Jurkat, Clone E6-1 (cell line): ENCODE measurements at regions not wholly inside any gene's neighbourhood (a gene's known extent, or its start where the extent isn't known, plus 50 kb on each side); places are given as distances from the start of the nearest gene placed in this dataset.

Source experiments
- DNase-seq: peaks from one replicate; pipeline ENCODE4 v3.0.0-alpha.2; 2011; ENCODE audit warnings: low read depth, low spot score
- H3K4me3 ChIP-seq: 2 replicates; pipeline ENCODE4 v1.5.1; 2011; ENCODE audit warnings: mild to moderate bottlenecking, low read length, control low read depth, moderate library complexity

- no peak overlapping the region for H3K4me3 ChIP-seq
- DNase-seq = no peak
These were observed 72.7 kb upstream of the CCN6 start for GRCh38 chr6:111980971-111981840.

DNA sequence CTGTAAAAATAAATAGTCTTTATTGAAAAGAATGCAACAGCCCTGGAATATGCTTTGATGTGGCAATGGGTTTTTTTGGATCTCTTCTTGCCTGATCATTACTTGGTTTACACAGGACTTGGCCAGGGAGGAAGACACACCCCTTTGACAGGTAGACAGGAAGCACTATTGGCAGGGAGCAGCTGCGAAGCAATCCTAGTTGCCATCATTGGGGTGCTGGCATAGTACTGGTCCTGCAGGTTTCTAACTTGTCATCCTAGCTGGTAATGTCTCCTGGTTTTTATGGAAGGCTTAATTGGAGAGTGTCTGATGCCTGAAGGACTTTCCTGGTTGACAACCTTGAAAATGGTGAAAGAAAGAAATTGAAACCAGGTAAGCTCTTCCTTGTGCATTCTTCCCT, 71.2 kb upstream of the CCN6 start:
- no peak for DNase-seq
- H3K4me3 ChIP-seq = no peak overlapping the region

GRCh38 chr6:111983193-111983592, 70.7 kb upstream of the CCN6 start:
- H3K4me3 ChIP-seq = no peak overlapping the region
- no peak for DNase-seq

GRCh38 chr6:111984081-111984480, 69.8 kb upstream of the CCN6 start:
- H3K4me3 ChIP-seq = no peak overlapping the region
- DNase-seq = no peak

GRCh38 chr6:111984516-111985201, 69.2 kb upstream of the CCN6 start:
- H3K4me3 ChIP-seq = no peak overlapping the region
- no peak for DNase-seq

DNA sequence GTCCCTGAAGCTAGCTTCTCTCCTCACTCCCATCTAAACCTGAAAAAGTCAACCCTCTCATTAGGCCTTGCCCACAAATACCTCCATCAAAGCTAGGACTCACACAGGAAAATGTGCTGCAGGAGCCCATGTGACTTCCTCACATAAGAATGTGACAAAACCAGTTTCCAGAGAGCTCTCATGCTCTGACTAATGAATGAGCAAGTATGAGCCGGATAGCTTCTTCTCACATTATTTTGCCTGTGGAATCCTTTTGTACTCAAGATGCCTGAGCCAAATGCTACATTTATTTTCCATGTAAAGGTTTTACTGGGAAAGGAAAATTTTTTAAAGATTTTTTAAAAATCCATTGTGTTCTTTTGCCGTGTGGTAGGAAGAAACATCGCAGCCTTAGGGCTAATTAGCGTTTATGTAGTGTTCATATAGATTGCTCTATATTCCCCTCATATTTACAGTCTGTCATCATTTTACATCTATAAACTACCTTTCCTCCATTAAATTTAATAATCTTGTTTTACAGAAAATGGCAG, 68.6 kb upstream of the CCN6 start:
- H3K4me3 ChIP-seq = no peak overlapping the region
- DNase-seq = peak; percentile 51

- no peak for DNase-seq
- no peak overlapping the region for H3K4me3 ChIP-seq
These were observed 67.3 kb upstream of the CCN6 start for GRCh38 chr6:111986651-111987050.

DNA sequence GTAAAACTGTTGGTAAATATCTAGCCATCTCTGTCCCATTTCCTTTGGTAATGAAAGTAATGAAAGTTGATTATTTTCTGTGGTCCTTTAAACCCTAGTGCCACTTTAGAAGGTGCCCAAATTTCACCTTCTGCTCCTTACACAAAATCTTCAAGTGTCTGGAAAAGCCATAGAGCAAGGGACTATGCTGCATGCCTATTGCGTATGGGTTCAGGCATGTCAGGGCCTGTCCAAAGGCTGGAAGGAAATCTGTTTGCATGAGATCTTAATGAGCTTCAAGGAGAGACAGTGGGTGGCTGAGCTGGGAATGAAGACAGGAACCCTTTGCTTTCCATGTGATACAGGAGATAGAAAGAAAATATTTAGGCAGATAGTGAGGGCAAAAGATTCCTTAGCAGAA, 66.6 kb upstream of the CCN6 start:
- no peak for DNase-seq

GRCh38 chr6:111988926-111989325, 65.0 kb upstream of the CCN6 start:
- no peak for DNase-seq
- H3K4me3 ChIP-seq = no peak overlapping the region

More for the DNA sequence above, 66.6 kb upstream of the CCN6 start:
- H3K4me3 ChIP-seq = no peak overlapping the region

DNA sequence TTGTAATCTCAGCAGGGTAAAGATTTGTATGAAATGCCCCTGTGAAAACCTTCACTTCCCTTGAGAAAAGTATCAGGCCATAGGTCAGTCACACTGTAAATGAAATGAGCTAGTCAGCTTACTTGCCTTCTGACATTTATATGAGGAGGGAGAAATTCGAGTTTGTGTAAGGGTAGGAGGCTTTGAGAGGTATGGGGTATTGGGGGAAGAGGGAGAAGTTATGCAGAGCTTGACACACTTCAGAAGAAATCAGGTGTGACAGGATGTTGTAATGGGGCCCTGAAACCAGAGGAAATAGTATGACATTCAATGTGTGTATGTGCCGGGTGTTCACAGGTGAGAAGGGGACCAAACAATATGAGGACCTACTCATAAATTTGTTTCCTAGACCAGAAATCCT, 64.2 kb upstream of the CCN6 start:
- no peak overlapping the region for H3K4me3 ChIP-seq
- DNase-seq = peak; percentile 55

DNA sequence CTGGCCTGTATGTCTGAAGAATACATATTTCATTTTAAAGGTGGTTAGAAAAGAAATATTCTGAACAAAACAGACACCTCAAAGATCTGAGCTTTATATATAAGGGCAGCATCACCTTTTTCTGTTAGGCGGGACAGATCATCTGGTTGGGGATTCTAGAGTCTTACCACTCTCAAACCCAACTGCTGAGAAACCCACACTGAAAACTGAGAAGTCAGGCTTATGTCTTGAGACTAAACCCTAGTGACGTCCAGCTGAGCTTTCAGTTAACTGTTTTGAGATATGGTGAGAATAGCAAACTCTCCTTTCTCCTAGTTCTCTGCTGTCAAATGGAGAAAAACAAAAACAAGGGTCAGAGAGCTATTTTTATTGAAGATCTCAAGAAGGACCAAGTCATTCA, 63.7 kb upstream of the CCN6 start:
- no peak overlapping the region for H3K4me3 ChIP-seq
- no peak for DNase-seq

DNA sequence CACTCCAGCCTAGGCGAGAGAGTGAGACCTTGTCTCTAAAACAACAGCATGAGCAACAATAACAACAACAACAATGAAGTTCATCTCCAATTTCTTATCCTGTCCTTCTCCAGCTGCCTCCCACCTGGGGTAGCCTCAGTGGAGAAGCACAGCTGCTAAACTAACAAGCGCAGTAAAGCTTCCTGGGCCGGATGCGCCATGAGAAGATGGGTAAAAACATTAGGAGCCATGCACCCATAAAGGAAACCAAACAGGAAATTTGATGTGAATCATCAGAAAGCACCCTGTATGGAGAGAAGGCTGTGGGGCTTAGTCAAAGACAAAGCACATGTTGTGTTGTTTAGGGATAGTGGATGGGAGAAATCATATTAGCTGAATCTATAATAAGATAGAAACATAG, 61.1 kb upstream of the CCN6 start:
- peak; percentile 75 for DNase-seq

GRCh38 chr6:111993342-111993741, 60.6 kb upstream of the CCN6 start:
- no peak overlapping the region for H3K4me3 ChIP-seq
- DNase-seq = no peak

More for the DNA sequence above, 61.1 kb upstream of the CCN6 start:
- H3K4me3 ChIP-seq = no peak overlapping the region

DNA sequence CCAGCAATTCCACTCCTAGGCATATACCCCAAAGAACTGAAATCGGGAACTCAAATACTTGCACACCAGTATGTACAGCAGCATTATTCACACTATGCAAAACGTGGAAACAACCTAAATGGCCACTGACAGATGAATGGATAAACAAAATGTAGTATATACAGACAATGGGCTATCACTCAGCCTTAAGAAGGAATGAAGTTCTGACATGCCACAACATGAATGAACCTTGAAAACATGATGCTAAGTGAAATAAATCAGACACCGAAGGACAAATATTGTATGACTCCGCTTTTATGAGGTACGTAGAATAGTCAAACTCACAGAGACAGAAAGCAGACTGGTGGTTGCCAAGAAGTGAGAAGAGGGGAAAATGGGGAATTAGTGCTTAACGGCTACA, 59.1 kb upstream of the CCN6 start:
- DNase-seq = no peak
- H3K4me3 ChIP-seq = no peak overlapping the region

DNA sequence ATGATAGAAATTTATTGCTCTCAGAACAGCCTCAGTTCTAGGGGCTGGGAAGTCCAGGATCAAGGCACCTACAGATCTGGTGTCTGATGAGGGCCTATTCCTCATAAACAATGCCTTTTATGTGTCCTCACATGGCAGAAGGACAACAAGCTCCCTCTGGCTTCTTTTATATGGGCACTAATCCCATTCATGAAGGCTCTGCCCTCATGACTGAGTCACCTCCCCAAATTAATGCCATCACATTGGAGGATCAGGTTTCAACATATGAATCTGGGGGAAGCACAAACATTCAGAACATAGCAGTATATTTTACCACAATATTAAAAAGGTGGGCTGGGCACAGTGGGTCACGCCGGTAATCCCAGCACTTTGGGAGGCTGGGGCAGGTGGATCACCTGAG, 58.5 kb upstream of the CCN6 start:
- H3K4me3 ChIP-seq = no peak overlapping the region
- DNase-seq = no peak

DNA sequence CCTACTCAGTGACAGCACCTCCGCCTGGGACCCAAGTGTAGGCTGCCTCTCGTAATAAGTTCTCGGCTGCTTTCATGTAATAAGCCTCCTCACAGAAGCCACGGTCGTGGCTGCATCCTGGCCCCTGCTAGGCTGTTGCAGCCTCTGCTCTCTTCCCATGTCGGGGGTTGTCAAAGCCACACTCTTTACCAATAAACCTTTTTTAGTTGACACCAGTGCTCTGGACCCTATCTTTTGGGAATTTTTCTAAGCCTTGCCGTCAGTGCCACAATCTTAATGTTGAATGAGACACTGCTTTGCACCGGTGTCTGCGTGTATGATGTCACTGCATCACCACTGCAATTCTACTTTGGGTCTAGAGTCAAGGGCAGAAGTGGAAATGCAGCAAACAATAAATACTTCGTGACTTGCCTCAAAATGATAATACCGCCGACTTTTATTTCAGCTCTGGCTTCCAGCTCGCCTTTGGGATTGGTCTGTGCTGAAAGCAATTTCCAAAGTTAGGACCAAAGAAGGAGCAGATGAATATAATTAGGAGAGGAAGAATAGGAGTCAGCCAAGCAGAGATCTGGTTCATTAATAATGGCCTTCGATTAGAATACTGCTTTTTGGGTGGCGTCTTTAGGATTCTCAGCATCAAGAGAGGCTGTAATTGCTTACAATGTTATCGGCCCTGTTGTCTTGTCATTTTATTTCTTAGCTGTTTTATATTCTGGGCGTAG, 57.6 kb upstream of the CCN6 start:
- DNase-seq = no peak

GRCh38 chr6:111997078-111997852, 56.6 kb upstream of the CCN6 start:
- no peak overlapping the region; the same call in 1 of the 2 replicates for H3K4me3 ChIP-seq
- DNase-seq = peak; percentile 71

More for the DNA sequence above, 57.6 kb upstream of the CCN6 start:
- no peak overlapping the region for H3K4me3 ChIP-seq

GRCh38 chr6:111997853-111998208, 56.1 kb upstream of the CCN6 start:
- no peak for DNase-seq
- no peak overlapping the region for H3K4me3 ChIP-seq

GRCh38 chr6:112002307-112002706, 51.6 kb upstream of the CCN6 start:
- no peak overlapping the region for H3K4me3 ChIP-seq
- DNase-seq = no peak
